Neuronal stem cell (in vitro differentiated cells): ENCODE measurements at regions not wholly inside any gene's neighbourhood (a gene's known extent, or its start where the extent isn't known, plus 50 kb on each side); places are given as distances from the start of the nearest gene placed in this dataset.

Experiments
- DNase-seq: peaks from one replicate; pipeline ENCODE4 v3.0.0-alpha.2; 2013; ENCODE audit warnings: low spot score
- H2AFZ ChIP-seq: one replicate; pipeline ENCODE4 v1.6.1; 2013; ENCODE audit warnings: mild to moderate bottlenecking, low read length, inconsistent platforms
- H2AK5ac ChIP-seq: 2 replicates; pipeline ENCODE4 v1.6.1; 2013; ENCODE audit warnings: low read depth, mild to moderate bottlenecking, inconsistent platforms, low read length, moderate library complexity, mixed read lengths
- H2BK120ac ChIP-seq: 2 replicates; pipeline ENCODE4 v1.6.1; 2013; ENCODE audit warnings: low read depth, mild to moderate bottlenecking, inconsistent platforms, low read length, moderate library complexity, mixed read lengths
- H2BK12ac ChIP-seq: one replicate; pipeline ENCODE4 v1.6.1; 2013; ENCODE audit warnings: low read length, inconsistent platforms
- H2BK15ac ChIP-seq: 2 replicates; pipeline ENCODE4 v1.6.1; 2013; ENCODE audit warnings: mild to moderate bottlenecking, low read length, inconsistent platforms, mixed read lengths
- H2BK5ac ChIP-seq: one replicate; pipeline ENCODE4 v1.6.1; 2013; ENCODE audit warnings: inconsistent platforms, mild to moderate bottlenecking, low read length, moderate library complexity
- H3K14ac ChIP-seq: one replicate; pipeline ENCODE4 v1.6.1; 2013; ENCODE audit warnings: low read length, inconsistent platforms
- H3K18ac ChIP-seq: 2 replicates; pipeline ENCODE4 v1.6.1; 2013; ENCODE audit warnings: low read length, inconsistent platforms
- H3K23ac ChIP-seq: 2 replicates; pipeline ENCODE4 v1.6.1; 2013; ENCODE audit warnings: low read depth, mild to moderate bottlenecking, mixed read lengths, low read length, inconsistent platforms; ENCODE audit not compliant: poor library complexity
- H3K27ac ChIP-seq: replicated peaks from 3 replicates; pipeline ENCODE4 v1.5.1; 2013; ENCODE audit warnings: low read length, inconsistent platforms
- H3K27me3 ChIP-seq, 3 experiments: 2 replicates each; pipeline ENCODE4 v1.6.1; 2013; ENCODE audit warnings: low read length in 3 of 3, mild to moderate bottlenecking in 2 of 3, inconsistent platforms in 1 of 3, low read depth in 1 of 3, mixed read lengths in 1 of 3, moderate library complexity in 1 of 3; ENCODE audit not compliant: control insufficient read depth in 3 of 3, insufficient read depth in 3 of 3
- H3K36me3 ChIP-seq, 2 donors: replicated peaks in 1 of 2; 2 replicates each; pipeline ENCODE4 v1.6.1; 2013; ENCODE audit warnings: low read length in 2 of 2; ENCODE audit not compliant: control insufficient read depth in 2 of 2, insufficient read depth in 2 of 2
- H3K4ac ChIP-seq: 2 replicates; pipeline ENCODE4 v1.6.1; 2013; ENCODE audit warnings: inconsistent platforms, mild to moderate bottlenecking, low read length, moderate library complexity
- H3K4me1 ChIP-seq, 2 donors: 1 replicate in 1 of 2; 2 replicates in 1 of 2; pipeline ENCODE4 v1.6.1; 2013; ENCODE audit warnings: low read length in 2 of 2, low read depth in 1 of 2; ENCODE audit not compliant: control insufficient read depth in 2 of 2, insufficient read depth in 1 of 2
- H3K4me2 ChIP-seq: one replicate; pipeline ENCODE4 v1.6.1; 2013; ENCODE audit warnings: mild to moderate bottlenecking, low read length, inconsistent platforms; ENCODE audit not compliant: insufficient read depth, poor library complexity, severe bottlenecking
- H3K4me3 ChIP-seq, 2 donors: 2 replicates each; pipeline ENCODE4 v1.5.1; 2013; ENCODE audit warnings: low read length in 2 of 2, mild to moderate bottlenecking in 2 of 2, inconsistent platforms in 1 of 2, moderate library complexity in 1 of 2
- H3K79me1 ChIP-seq: one replicate; pipeline ENCODE4 v1.6.1; 2013; ENCODE audit warnings: low read depth, mild to moderate bottlenecking, inconsistent platforms, low read length, moderate library complexity
- H3K9ac ChIP-seq: one replicate; pipeline ENCODE4 v1.6.1; 2013; ENCODE audit warnings: mild to moderate bottlenecking, low read depth, low read length, inconsistent platforms; ENCODE audit not compliant: poor library complexity
- H3K9me3 ChIP-seq, 2 donors: replicated peaks in 1 of 2; 2 replicates each; pipeline versions ENCODE3 to v1.6.1; 2013; ENCODE audit warnings: low read length in 2 of 2, mild to moderate bottlenecking in 2 of 2, inconsistent platforms in 1 of 2, low read depth in 1 of 2, mixed read lengths in 1 of 2, moderate library complexity in 1 of 2; ENCODE audit not compliant: control insufficient read depth in 2 of 2, insufficient read depth in 1 of 2
- H4K8ac ChIP-seq: one replicate; pipeline ENCODE4 v1.6.1; 2013; ENCODE audit warnings: low read depth, mild to moderate bottlenecking, inconsistent platforms, low read length, moderate library complexity
- H4K91ac ChIP-seq: one replicate; pipeline ENCODE4 v1.6.1; 2013; ENCODE audit warnings: low read length, low read depth, mild to moderate bottlenecking, inconsistent platforms; ENCODE audit not compliant: poor library complexity
- WGBS, 2 donors: extraction: QIAGEN DNeasy Blood & Tissue Kit; methylation state at CpG; one replicate each; pipeline ENCODE4 v1.1.7; 2013; ENCODE audit warnings: missing lambda C conversion rate in 2 of 2, mixed read lengths in 1 of 2; ENCODE audit not compliant: insufficient read length in 2 of 2, insufficient replicate concordance in 1 of 2; ENCODE audit errors: extremely low coverage in 2 of 2; 5-methylcytosine and 5-hydroxymethylcytosine counted together

GRCh38 chr21:31482460-31482859 is 138.4 kb upstream of the TIAM1 start:
- Histone ChIP-seq H2AK5ac (no peak overlapping the region), H2BK120ac (no peak overlapping the region), H3K23ac (no peak overlapping the region), H3K79me1 (peaks cover 18% of the 10 kb centered on the region), H2AFZ (no peak overlapping the region), H3K4me3 (no peak overlapping the region), H3K14ac (no peak overlapping the region), H4K8ac (no peak overlapping the region), H3K27ac (no peak overlapping the region), H3K27me3 (no peaks in the 10 kb centered on the region), H3K9me3 (peaks cover 32 to 66% of the 10 kb centered on the region in 2 donors), H3K4me1 (peaks cover 0 to 10% of the 10 kb centered on the region in 2 donors), H4K91ac (no peak overlapping the region), H3K9ac (peak overlapping the region; percentile 21), H2BK15ac (no peak overlapping the region), H3K4me2 (no peak overlapping the region), H3K36me3 (peaks cover 4 to 18% of the 10 kb centered on the region in 2 donors), H3K18ac (no peak overlapping the region), H2BK12ac (no peak overlapping the region), H3K4ac (no peak overlapping the region), H2BK5ac (no peak overlapping the region)
- WGBS, 2 donors: no CpG with 5 or more reads among the region's 5 CpGs
- no peak for DNase-seq

DNA sequence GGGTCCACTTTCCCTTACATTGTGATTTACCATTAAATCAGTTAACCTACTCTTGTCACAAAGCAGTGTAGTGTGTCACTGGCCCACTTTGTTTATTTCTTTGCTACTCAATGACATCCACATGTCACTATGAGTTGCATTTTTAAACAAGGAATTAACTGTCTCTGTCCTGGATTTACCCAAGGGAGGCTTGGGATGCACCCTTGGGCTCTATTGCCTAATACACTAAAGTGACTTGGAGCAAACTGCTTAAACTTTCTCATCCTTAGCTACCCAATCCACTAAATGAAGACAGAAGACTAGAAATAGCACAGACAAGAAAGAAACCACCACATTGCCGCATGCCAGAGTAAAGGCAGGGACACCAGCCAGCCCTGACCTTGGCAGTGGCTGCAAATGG is 136.2 kb upstream of the TIAM1 start:
- peaks cover 3 to 8% of the 10 kb centered on the region in 2 donors for H3K36me3 ChIP-seq
- H3K27me3 ChIP-seq: no peaks in the 10 kb centered on the region
- H4K8ac ChIP-seq: no peak overlapping the region
- DNase-seq: no peak
- no peak overlapping the region for H2BK5ac ChIP-seq
- no peak overlapping the region for H3K9ac ChIP-seq
- H3K18ac ChIP-seq: no peak overlapping the region
- peaks cover 3 to 10% of the 10 kb centered on the region in 2 donors for H3K4me1 ChIP-seq
- no peak overlapping the region for H2BK120ac ChIP-seq
- no peak overlapping the region for H3K4me3 ChIP-seq
- no peak overlapping the region for H4K91ac ChIP-seq
- no peak overlapping the region for H3K27ac ChIP-seq
- H3K9me3 ChIP-seq: peaks cover 26 to 48% of the 10 kb centered on the region in 2 donors
- no CpG with 5 or more reads among the region's 1 CpG for WGBS, 2 donors
- no peak overlapping the region for H2AK5ac ChIP-seq
- no peak overlapping the region for H2BK15ac ChIP-seq
- no peak overlapping the region for H3K14ac ChIP-seq
- H3K4me2 ChIP-seq: no peak overlapping the region
- peaks cover 20% of the 10 kb centered on the region for H3K79me1 ChIP-seq
- H2AFZ ChIP-seq: no peak overlapping the region
- no peak overlapping the region for H3K4ac ChIP-seq
- no peak overlapping the region for H2BK12ac ChIP-seq
- no peak overlapping the region for H3K23ac ChIP-seq

- Histone ChIP-seq H3K36me3 (peaks cover 3 to 8% of the 10 kb centered on the region in 2 donors), H3K9ac (no peak overlapping the region), H3K27ac (no peak overlapping the region), H3K79me1 (peaks cover 20% of the 10 kb centered on the region), H3K4me2 (no peak overlapping the region), H4K91ac (no peak overlapping the region), H3K4ac (no peak overlapping the region), H2BK12ac (no peak overlapping the region), H3K4me3 (no peak overlapping the region), H3K18ac (no peak overlapping the region), H4K8ac (no peak overlapping the region), H2BK15ac (no peak overlapping the region), H3K23ac (no peak overlapping the region), H2AFZ (no peak overlapping the region), H3K9me3 (peaks cover 23 to 42% of the 10 kb centered on the region in 2 donors), H3K27me3 (no peaks in the 10 kb centered on the region), H2AK5ac (no peak overlapping the region), H3K4me1 (peaks cover 3 to 10% of the 10 kb centered on the region in 2 donors), H2BK5ac (no peak overlapping the region), H2BK120ac (no peak overlapping the region), H3K14ac (no peak overlapping the region)
- DNase-seq: no peak
- WGBS, 2 donors: no CpG with 5 or more reads among the region's 6 CpGs
These were observed 135.7 kb upstream of the TIAM1 start for GRCh38 chr21:31479714-31480113.

- Histone ChIP-seq H3K79me1 (peaks cover 20% of the 10 kb centered on the region), H3K18ac (no peak overlapping the region), H2BK15ac (no peak overlapping the region), H2BK5ac (no peak overlapping the region), H3K4me3 (no peak overlapping the region), H3K14ac (no peak overlapping the region), H3K27ac (no peak overlapping the region), H2BK120ac (no peak overlapping the region), H3K9ac (no peak overlapping the region), H2AK5ac (no peak overlapping the region), H3K27me3 (no peaks in the 10 kb centered on the region), H3K23ac (no peak overlapping the region), H3K9me3 (peaks cover 20 to 39% of the 10 kb centered on the region in 2 donors), H2BK12ac (no peak overlapping the region), H3K4ac (no peak overlapping the region), H4K91ac (no peak overlapping the region), H3K36me3 (peaks cover 3 to 9% of the 10 kb centered on the region in 2 donors), H3K4me2 (no peak overlapping the region), H4K8ac (no peak overlapping the region), H2AFZ (no peak overlapping the region), H3K4me1 (peaks cover 3 to 10% of the 10 kb centered on the region in 2 donors)
- no CpG with 5 or more reads among the region's 8 CpGs for WGBS, 2 donors
- DNase-seq: no peak
These were observed 135.2 kb upstream of the TIAM1 start for GRCh38 chr21:31479222-31479621.
